ENCODE measurements at regions not wholly inside any gene's neighbourhood (a gene's known extent, or its start where the extent isn't known, plus 50 kb on each side); places are given as distances from the start of the nearest gene placed in this dataset.

- H2AFZ ChIP-seq (replicated peaks; ENCODE audit: low read length, poor library complexity) = no peak overlapping the region
- H3K36me3 ChIP-seq (ENCODE audit: control insufficient read depth, insufficient read depth, low read length) = no peaks in the 10 kb centered on the region
- H4K5ac ChIP-seq (ENCODE audit: low read depth, low read length) = no peak overlapping the region
- ChIA-PET POLR2A (ENCODE audit: unreplicated experiment) (no interaction called here), CTCF (no interaction called here)
- H3K4me3 ChIP-seq (ENCODE audit: insufficient read depth, low read depth, low read length) = no peak overlapping the region
- no peak overlapping the region for H3K9ac ChIP-seq (ENCODE audit: low read depth, low read length)
- no peak overlapping the region for H3K4me2 ChIP-seq (ENCODE audit: low read depth, low read length)
- no peak overlapping the region for H3K18ac ChIP-seq (ENCODE audit: low read depth, low read length)
- no peak overlapping the region for H3K14ac ChIP-seq (replicated peaks; ENCODE audit: low read depth, low read length)
- BruUV-seq (replicated peaks) = no TSS peak
- no peak overlapping the region for H2BK5ac ChIP-seq (ENCODE audit: low read depth, low read length, poor library complexity, severe bottlenecking)
- no peaks in the 10 kb centered on the region for H4K20me1 ChIP-seq (ENCODE audit: insufficient read depth, low read length)
- intact Hi-C loops (cut with micrococcal nuclease) (no loop called here), in situ Hi-C loops (cut with MboI; ENCODE audit: low sequenced_read_pairs) (no loop called here), dilution Hi-C loops (cut with HindIII; ENCODE audit: low sequenced_read_pairs, unreplicated experiment) (no loop called here)
- no peaks in the 10 kb centered on the region for H3K79me1 ChIP-seq (ENCODE audit: low read depth in 1 of 2, low read length in 2 of 2)
- H3K23ac ChIP-seq (ENCODE audit: low read depth, low read length) = no peak overlapping the region
- H4K91ac ChIP-seq (ENCODE audit: insufficient read depth, low read depth, low read length) = no peak overlapping the region
- H3K9me3 ChIP-seq (ENCODE audit: control insufficient read depth, insufficient read depth, low read length) = peaks cover 2% of the 10 kb centered on the region; the same call in 1 of the 2 replicates
- H2BK15ac ChIP-seq (ENCODE audit: low read depth, low read length) = no peak overlapping the region
- no peak overlapping the region for H2BK120ac ChIP-seq (ENCODE audit: low read depth, low read length)
- H3K4me1 ChIP-seq (ENCODE audit: control insufficient read depth, insufficient read depth, low read length) = no peaks in the 10 kb centered on the region
- TF ChIP-seq RFX5 (IDR thresholded peaks at IDR 0.05; ENCODE audit: low read depth, low read length) = no peak
- TF ChIP-seq CTCF (conservative IDR thresholded peaks at IDR 0.05; ENCODE audit: low read depth, low read length) = no peak
- no peak for TF ChIP-seq CEBPB (IDR thresholded peaks at IDR 0.05; ENCODE audit: low read depth, low read length)
- TF ChIP-seq RAD21 (IDR thresholded peaks at IDR 0.05; ENCODE audit: low read length) = no peak
- H3K27me3 ChIP-seq (ENCODE audit: control insufficient read depth, insufficient read depth, low read length) = no peaks in the 10 kb centered on the region
- DNase-seq (no peak), ATAC-seq (ENCODE audit: low read depth) (no peak)
- H3K27ac ChIP-seq (ENCODE audit: insufficient read depth, low read length) = no peak overlapping the region
- WGBS, 2 experiments (ENCODE audit: extremely low coverage in 2 of 2, insufficient read length in 1 of 2) = no CpG with 5 or more reads among the region's 4 CpGs
- no peak overlapping the region for H2AK9ac ChIP-seq (replicated peaks; ENCODE audit: low read depth, low read length, poor library complexity)
- no peak overlapping the region for H3K4ac ChIP-seq (ENCODE audit: low read depth, low read length)
- no peaks in the 10 kb centered on the region for H3K9me1 ChIP-seq (ENCODE audit: insufficient read depth, low read length)
- no peak overlapping the region for H4K8ac ChIP-seq (ENCODE audit: low read depth in 2 of 2, low read length in 2 of 2)
- no peak overlapping the region for H2BK20ac ChIP-seq (ENCODE audit: low read depth, low read length)
- H2AK5ac ChIP-seq (ENCODE audit: low read depth, low read length) = no peak overlapping the region
- H3K56ac ChIP-seq (ENCODE audit: extremely low read depth, insufficient read depth, low read length) = no peak overlapping the region
Observed at GRCh38 chrX:146363919-146364318, 445.7 kb upstream of the CXorf51B start.

Measured in IMR-90 (cell line).